ENCODE measurements at regions not wholly inside any gene's neighbourhood (a gene's known extent, or its start where the extent isn't known, plus 50 kb on each side); places are given as distances from the start of the nearest gene placed in this dataset.
A peak's percentile ranks its signal among the peaks of the same experiment; 100 is the strongest.
"Not testable (repeated sequence)": the region's sequence is repeated elsewhere in the genome, so short reads cannot be mapped to it uniquely, and the experiment has no call there.

DNA sequence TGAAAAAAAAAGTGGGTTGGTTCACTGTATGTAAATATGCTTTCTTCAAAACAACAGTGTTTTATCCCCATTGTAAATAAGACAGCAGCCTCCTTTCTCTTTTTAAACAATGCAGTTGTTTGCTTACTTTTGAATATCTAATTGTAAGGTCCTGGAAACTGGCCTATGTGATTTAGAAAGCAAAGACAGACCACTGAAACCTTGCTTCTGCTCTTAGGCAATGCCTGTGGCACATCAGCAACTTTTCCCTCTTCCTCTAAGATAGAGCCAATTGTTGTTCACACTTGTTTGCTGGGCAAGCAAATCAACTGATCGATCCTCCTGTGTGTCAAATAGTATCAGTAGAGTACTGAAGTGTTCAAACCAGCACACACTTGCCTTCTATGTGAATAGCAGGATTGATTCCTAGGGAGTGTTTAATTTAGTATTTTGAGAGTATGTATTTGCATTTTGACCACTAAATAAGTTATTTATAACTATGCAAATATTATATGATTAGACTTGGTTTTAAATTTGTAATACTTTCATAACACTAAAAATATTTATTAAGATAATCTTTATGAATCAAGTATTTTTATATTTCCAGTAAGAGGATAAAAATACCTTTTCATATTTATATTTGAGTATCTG lies 55.4 kb upstream of the GRPR start:
- DNase-seq (ENCODE audit: low spot score) = no peak

- no peak for DNase-seq (ENCODE audit: low spot score)
These were observed 59.4 kb upstream of the GRPR start for GRCh38 chrX:16063921-16064320.

DNA sequence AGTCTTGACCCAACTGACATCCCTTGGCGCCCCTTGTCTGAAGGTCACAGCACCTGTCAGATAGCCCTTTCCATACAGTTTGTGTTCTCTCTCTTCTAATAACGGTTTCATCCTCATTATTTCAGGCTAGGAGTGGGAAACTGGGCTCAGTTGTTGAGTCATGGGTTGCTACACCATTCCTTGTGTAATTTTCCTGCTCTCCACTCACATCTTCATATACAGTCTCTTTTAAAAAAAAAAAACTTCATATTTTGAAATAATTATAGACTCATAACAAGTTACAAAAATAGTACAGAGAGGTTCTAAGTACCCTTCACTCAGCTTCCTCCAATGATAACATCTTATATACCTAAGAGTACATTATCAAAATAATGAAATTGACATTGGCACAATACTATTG lies 60.2 kb upstream of the GRPR start:
- DNase-seq (ENCODE audit: low spot score) = no peak

DNA sequence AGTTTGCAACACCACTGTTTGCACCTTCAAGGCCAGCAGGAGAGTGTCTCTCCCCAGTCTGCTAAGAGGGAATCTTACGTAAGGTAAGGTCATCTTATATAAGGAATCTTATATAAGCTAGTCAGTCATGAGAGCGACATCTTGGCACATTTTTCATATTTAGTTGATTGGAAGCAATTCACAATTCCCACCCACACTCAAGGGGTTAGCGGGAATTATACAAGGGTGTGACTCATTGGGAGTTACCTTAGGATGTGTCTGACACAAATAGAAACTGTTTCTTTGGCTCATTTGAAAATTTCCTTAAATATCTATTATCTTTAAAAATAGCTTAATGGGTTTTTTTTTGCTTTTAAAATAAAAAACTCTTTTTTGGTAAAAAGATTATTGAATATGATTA lies 62.1 kb upstream of the GRPR start:
- DNase-seq (ENCODE audit: low spot score) = no peak

DNA sequence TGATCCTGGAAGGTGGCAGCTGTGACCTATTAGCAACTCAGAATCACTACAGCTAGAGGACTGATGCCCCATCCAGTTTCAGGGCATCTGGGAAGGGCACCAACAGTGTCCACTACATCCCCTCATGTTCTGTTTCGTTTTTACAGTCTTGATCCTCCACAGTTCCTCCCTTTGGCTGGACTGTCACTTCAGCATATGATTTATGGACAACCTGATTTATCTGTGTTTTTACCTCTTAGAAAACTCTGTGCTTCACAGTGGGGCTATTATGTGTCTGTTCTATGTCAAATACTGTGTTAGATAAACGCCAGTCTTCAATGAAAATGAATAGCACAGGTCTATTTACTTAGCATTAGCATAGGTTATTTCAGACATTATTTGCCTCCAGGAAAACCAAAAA lies 63.1 kb upstream of the GRPR start:
- DNase-seq (ENCODE audit: low spot score) = no peak

DNA sequence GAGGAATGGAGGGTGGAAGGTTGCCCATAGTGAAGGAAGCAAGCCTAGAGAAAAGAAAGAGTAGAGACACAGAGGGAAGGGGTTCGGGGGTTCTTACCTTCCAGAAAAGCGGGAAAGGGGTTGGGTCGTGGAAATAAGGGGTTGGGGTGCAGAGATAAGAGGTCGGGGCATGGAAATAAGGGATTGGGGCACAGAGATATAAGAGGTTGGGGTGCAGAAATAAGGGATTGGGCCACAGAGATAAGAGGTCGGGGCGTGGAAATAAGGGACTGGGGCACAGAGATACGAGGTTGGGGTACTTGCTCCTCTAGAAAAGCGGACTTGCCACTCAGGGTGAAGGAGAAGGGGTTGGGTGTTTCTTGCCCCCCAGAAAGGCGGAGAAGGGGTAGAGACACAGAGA lies 74.2 kb upstream of the GRPR start:
- not testable (repeated sequence) for DNase-seq (ENCODE audit: low spot score)

DNA sequence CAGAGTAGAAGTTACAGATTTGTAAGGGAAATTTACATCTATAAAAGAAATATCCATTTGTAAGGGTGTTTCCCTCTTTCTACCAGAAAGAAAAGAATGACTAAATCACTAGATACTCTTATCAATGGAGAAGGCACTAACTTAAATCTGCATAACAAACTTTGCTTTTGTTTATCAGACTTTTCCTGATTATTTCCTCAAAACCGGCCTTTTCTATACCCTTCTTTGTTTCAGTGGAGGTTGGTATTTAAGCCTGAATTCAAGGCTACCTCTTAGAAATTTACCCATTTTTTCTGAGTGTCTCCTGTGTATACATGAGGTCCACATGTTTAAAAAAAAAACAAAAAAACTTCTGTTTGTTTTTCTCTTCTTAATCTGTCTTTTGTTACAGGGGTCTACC lies 80.4 kb upstream of the GRPR start:
- no peak for DNase-seq (ENCODE audit: low spot score)

GRCh38 chrX:16039834-16040233 lies 83.5 kb upstream of the GRPR start:
- DNase-seq (ENCODE audit: low spot score) = no peak

GRCh38 chrX:16039363-16039762 lies 84.0 kb upstream of the GRPR start:
- no peak for DNase-seq (ENCODE audit: low spot score)

- no peak for DNase-seq (ENCODE audit: low spot score)
These were observed 90.0 kb upstream of the GRPR start for GRCh38 chrX:16033331-16033730.

GRCh38 chrX:16028576-16028975 lies 94.8 kb upstream of the GRPR start:
- DNase-seq (ENCODE audit: low spot score) = no peak

DNA sequence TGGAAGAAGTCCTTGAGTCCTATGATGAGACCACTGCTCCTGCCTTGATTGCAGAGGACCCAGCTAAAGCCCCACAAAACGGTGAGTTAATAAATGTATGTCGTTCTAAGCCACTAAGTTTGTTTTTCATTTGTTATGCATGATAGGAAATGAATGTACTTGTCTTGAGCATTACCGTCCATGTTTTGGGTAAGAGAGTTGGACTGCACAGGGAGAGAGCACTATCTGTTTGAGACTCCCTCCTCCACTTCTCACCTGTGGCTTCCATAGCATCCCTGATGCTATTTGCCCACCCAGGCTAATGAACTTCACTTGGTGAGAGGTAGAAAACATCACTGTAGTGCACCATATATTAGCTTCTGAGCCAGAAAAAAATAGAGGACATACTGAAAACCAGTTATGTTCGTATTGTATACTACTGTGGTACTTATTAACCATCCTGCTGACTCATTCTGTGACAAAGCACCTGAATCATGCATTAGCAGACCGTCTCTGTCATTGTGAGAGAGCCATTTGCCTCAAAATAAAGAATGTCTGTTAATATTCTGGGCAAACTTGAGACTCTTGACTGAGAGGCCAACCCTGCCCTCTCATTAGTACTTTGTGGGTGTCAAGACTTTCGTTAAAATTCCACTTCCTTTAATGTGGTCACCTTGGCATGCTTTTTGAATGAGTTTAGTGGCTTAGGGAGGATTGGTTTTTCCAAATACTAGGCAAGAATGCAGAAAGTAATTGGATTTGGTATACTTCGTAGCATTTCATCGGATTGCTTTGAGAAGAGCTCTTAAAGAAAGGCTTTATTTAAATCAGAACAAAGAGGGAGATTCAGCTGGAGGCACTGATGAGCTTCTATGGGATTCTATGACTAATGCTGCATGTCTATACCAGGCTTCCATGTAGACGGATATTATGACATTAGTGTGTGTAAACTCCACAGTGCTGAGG lies 99.3 kb upstream of the GRPR start:
- DNase-seq (ENCODE audit: low spot score) = peak; percentile 11

DNA sequence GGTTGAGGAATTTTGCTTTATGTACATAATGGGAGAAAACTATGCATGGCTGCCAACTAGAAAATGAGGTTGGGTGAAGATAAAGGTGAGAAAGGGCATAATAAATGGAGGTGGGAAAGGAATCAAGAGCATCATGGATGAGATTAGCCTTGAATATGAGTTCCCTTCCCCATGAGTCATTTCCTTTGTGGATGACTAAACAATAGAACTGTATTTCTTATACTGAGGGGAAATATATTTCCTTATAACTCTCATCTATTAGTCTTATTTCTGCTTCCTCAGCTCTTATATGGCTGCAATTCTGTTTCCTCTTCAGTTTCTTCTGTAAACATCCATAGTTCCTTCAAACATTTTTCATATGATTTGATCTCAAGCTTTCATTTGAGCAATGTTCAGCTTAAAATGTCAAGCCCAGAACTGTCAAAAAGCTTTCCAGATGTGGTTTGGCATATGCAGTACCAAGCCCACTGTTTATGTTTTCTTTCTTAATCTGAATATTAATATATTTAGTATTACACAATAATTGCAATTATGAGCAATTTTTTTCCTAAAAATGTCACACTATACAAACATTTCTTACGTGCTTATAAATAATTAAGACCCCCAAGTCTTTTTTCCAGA lies 100.7 kb upstream of the GRPR start:
- DNase-seq (ENCODE audit: low spot score) = peak; percentile 5

GRCh38 chrX:16018291-16018690 lies 105.1 kb upstream of the GRPR start:
- DNase-seq (ENCODE audit: low spot score) = no peak

- no peak for DNase-seq (ENCODE audit: low spot score)
These were observed 109.2 kb upstream of the GRPR start for GRCh38 chrX:16014171-16014570.

- peak; percentile 20 for DNase-seq (ENCODE audit: low spot score)
These were observed 111.1 kb upstream of the GRPR start for GRCh38 chrX:16012250-16012649.

GRCh38 chrX:16005917-16006316 lies 117.4 kb upstream of the GRPR start:
- no peak for DNase-seq (ENCODE audit: low spot score)

GRCh38 chrX:16002185-16002584 lies 121.2 kb upstream of the GRPR start:
- DNase-seq (ENCODE audit: low spot score) = no peak

- DNase-seq (ENCODE audit: low spot score) = no peak
These were observed 125.0 kb upstream of the GRPR start for GRCh38 chrX:15998350-15998749.

DNA sequence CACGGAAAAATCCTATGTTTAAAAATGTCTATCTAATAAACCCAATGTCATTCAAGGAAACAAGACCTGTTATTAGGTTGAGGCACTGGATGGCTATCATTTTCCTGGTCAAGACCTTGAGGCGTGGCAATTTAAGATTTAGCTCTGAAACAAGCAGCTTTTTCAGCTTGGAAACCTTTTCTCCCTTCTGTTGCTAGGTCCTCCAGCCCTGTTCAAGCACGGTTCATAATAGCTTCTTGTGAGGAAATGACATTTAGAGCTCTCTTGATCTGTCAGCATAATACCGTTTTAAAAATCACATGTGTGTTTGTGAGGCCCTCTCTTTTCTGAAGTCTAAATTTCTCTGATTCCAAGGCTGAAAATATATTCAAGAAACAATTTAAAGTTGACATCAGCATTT lies 133.6 kb upstream of the GRPR start:
- no peak for DNase-seq (ENCODE audit: low spot score)

DNA sequence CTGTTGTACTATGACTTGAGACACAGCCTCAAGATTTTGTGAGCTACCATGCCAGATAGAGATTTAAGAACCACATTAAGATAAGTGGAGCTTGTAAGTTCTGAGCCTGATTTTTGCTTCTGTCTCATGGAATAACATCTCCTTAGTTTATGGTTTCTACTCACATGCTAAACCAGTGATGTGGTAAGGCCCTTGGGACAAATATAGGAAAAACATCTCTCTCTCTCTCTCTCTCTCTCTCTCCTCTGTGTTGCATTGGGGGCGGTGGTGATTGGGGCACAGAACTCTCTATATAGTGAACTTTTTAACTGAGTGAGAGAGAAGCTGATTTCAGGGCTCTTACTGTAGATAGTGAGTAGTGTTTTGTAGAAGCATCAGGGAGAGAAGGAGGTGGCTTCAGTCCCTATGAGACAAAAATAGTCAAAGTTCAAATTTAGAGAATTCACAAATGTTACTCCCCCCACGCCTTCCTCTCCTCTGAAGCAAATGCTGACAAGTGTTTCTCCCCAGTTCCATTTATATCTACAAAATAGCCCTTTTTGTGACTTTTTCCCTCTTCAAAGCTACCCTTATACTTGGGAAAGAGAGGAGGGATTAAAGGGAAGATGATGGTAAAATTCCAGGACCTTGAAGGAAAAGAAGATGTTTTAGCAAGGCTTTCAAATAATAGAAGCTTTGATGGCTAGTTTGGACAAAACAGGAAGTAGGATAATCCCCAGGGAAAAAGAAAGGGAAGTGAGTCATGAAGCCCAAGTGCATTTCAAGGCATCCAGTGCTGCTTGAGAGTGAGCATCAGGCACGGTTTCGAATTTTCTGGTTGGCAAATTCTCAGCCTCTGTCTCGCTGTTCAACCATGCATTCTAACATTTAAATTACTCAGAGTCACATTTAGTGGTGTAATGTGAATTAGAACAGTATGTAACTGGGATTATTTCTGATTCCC lies 134.3 kb upstream of the AP1S2 start:
- DNase-seq (ENCODE audit: low spot score) = no peak

GRCh38 chrX:15985937-15986336 lies 131.3 kb upstream of the AP1S2 start:
- DNase-seq (ENCODE audit: low spot score) = no peak

All from LoVo (cell line).